ENCODE measurements at regions not wholly inside any gene's neighbourhood (a gene's known extent, or its start where the extent isn't known, plus 50 kb on each side); places are given as distances from the start of the nearest gene placed in this dataset.

GRCh38 chr20:12170406-12170805 lies 252.7 kb downstream of the BTBD3 start:
- H3K9ac ChIP-seq (ENCODE audit: control insufficient read depth, extremely low read depth, insufficient read depth, low read length): no peak overlapping the region
- H4K20me1 ChIP-seq (ENCODE audit: control insufficient read depth, extremely low read depth, insufficient read depth, low read length): no peaks in the 10 kb centered on the region
- FAIRE-seq (no peak), DNase-seq (ENCODE audit: low read depth, low spot score) (no peak)
- no peaks in the 10 kb centered on the region for H3K27me3 ChIP-seq (ENCODE audit: control insufficient read depth, extremely low read depth, insufficient read depth, low read length)
- H3K4me2 ChIP-seq (ENCODE audit: control insufficient read depth, extremely low read depth, insufficient read depth, low read depth, low read length): no peak overlapping the region
- no peaks in the 10 kb centered on the region for H3K9me1 ChIP-seq (ENCODE audit: control insufficient read depth, extremely low read depth, insufficient read depth, low read length)
- no peaks in the 10 kb centered on the region for H3K36me3 ChIP-seq (ENCODE audit: control insufficient read depth in 2 of 2, extremely low read depth in 1 of 2, insufficient read depth in 2 of 2, low read length in 2 of 2)
- dilution Hi-C loops (cut with MboI; ENCODE audit: extremely low pct_ligation_motif_present, low sequenced_read_pairs): no loop called here
- no peaks in the 10 kb centered on the region for H3K4me1 ChIP-seq (ENCODE audit: control insufficient read depth, extremely low read depth, insufficient read depth, low read length)
- no peak overlapping the region for H2AFZ ChIP-seq (ENCODE audit: control insufficient read depth, low read length)
- no peak overlapping the region for H3K27ac ChIP-seq (ENCODE audit: control insufficient read depth, insufficient read depth, low read length)
- H3K9me3 ChIP-seq (ENCODE audit: control insufficient read depth, low read depth, low read length): no peaks in the 10 kb centered on the region
- H3K4me3 ChIP-seq (ENCODE audit: control insufficient read depth in 2 of 3, extremely low read depth in 1 of 3, insufficient read depth in 2 of 3, low read depth in 1 of 3, low read length in 3 of 3): no peak overlapping the region
- no peak for TF ChIP-seq EZH2 (IDR thresholded peaks at IDR 0.05; ENCODE audit: low read length)
- no peak for TF ChIP-seq CTCF (optimal IDR thresholded peaks at IDR 0.05 in 1 of 3, IDR thresholded peaks at IDR 0.05 in 1 of 3, conservative IDR thresholded peaks at IDR 0.05 in 1 of 3; ENCODE audit: extremely low read depth in 1 of 3, insufficient read depth in 2 of 3, low read length in 3 of 3)
- no peaks in the 10 kb centered on the region for H3K79me2 ChIP-seq (ENCODE audit: control insufficient read depth, insufficient read depth, low read length)

GRCh38 chr20:12171923-12172524 lies 254.3 kb downstream of the BTBD3 start:
- dilution Hi-C loops (cut with MboI; ENCODE audit: extremely low pct_ligation_motif_present, low sequenced_read_pairs): no loop called here

More at GRCh38 chr20:12171923-12172524, 254.3 kb downstream of the BTBD3 start:
- H3K9ac ChIP-seq (ENCODE audit: control insufficient read depth, extremely low read depth, insufficient read depth, low read length): no peak overlapping the region
- no peaks in the 10 kb centered on the region for H3K9me1 ChIP-seq (ENCODE audit: control insufficient read depth, extremely low read depth, insufficient read depth, low read length)
- TF ChIP-seq CTCF (optimal IDR thresholded peaks at IDR 0.05 in 1 of 3, IDR thresholded peaks at IDR 0.05 in 1 of 3, conservative IDR thresholded peaks at IDR 0.05 in 1 of 3; ENCODE audit: extremely low read depth in 1 of 3, insufficient read depth in 2 of 3, low read length in 3 of 3) (no peak), EZH2 (IDR thresholded peaks at IDR 0.05; ENCODE audit: low read length) (no peak)
- no peaks in the 10 kb centered on the region for H3K9me3 ChIP-seq (ENCODE audit: control insufficient read depth, low read depth, low read length)
- no peaks in the 10 kb centered on the region for H4K20me1 ChIP-seq (ENCODE audit: control insufficient read depth, extremely low read depth, insufficient read depth, low read length)
- no peak overlapping the region for H3K4me3 ChIP-seq (ENCODE audit: control insufficient read depth in 2 of 3, extremely low read depth in 1 of 3, insufficient read depth in 2 of 3, low read depth in 1 of 3, low read length in 3 of 3)
- H3K27ac ChIP-seq (ENCODE audit: control insufficient read depth, insufficient read depth, low read length): no peak overlapping the region
- H2AFZ ChIP-seq (ENCODE audit: control insufficient read depth, low read length): no peak overlapping the region
- DNase-seq (ENCODE audit: low read depth, low spot score): no peak
- FAIRE-seq: no peak
- no peaks in the 10 kb centered on the region for H3K36me3 ChIP-seq (ENCODE audit: control insufficient read depth in 2 of 2, extremely low read depth in 1 of 2, insufficient read depth in 2 of 2, low read length in 2 of 2)
- no peak overlapping the region for H3K4me2 ChIP-seq (ENCODE audit: control insufficient read depth, extremely low read depth, insufficient read depth, low read depth, low read length)
- no peaks in the 10 kb centered on the region for H3K79me2 ChIP-seq (ENCODE audit: control insufficient read depth, insufficient read depth, low read length)
- no peaks in the 10 kb centered on the region for H3K27me3 ChIP-seq (ENCODE audit: control insufficient read depth, extremely low read depth, insufficient read depth, low read length)
- no peaks in the 10 kb centered on the region for H3K4me1 ChIP-seq (ENCODE audit: control insufficient read depth, extremely low read depth, insufficient read depth, low read length)
